ENCODE measurements at regions not wholly inside any gene's neighbourhood (a gene's known extent, or its start where the extent isn't known, plus 50 kb on each side); places are given as distances from the start of the nearest gene placed in this dataset.

DNA sequence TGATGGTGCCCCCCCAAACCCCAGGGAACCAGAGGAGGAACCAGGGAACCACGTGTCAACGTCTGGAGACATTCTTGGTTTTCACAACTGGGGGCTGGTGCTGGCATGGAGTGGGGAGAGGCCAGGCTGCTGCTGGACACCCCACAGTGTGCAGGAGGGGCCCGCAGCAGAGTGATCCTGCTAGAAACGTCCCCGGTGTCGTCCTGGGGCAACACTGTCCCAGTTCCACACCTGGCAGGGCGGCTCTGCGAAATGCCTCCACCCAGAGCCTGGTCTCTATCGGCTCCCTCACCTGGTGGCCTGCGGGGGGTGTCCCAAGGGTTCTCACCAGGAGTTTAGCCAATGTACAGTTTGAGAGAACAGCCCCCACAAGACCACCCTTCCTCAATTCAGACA, 226.3 kb downstream of the CTTN start:
- FAIRE-seq: no peak
- DNase-seq (ENCODE audit: low spot score): no peak

DNA sequence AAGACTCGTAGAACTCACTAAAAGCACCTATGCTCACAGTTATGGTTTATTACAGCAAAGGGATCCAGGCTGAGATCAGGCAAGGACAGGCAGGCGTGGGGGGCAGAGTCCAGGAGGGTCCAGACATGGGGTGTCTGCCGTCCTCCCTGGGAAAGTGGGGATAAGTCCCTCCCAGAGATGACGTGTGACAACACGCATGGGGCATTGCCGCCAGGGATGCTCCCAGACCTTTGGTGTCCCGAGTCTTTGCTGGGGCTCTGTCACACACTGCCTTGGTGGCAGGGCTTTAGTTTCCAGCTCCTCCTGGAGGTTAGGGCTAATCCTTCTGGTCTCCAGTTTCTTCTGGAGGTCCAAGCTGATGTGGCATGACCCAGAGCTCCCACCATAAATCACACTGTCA, 226.7 kb downstream of the CTTN start:
- no peak for DNase-seq (ENCODE audit: low spot score)
- no peak for FAIRE-seq

DNA sequence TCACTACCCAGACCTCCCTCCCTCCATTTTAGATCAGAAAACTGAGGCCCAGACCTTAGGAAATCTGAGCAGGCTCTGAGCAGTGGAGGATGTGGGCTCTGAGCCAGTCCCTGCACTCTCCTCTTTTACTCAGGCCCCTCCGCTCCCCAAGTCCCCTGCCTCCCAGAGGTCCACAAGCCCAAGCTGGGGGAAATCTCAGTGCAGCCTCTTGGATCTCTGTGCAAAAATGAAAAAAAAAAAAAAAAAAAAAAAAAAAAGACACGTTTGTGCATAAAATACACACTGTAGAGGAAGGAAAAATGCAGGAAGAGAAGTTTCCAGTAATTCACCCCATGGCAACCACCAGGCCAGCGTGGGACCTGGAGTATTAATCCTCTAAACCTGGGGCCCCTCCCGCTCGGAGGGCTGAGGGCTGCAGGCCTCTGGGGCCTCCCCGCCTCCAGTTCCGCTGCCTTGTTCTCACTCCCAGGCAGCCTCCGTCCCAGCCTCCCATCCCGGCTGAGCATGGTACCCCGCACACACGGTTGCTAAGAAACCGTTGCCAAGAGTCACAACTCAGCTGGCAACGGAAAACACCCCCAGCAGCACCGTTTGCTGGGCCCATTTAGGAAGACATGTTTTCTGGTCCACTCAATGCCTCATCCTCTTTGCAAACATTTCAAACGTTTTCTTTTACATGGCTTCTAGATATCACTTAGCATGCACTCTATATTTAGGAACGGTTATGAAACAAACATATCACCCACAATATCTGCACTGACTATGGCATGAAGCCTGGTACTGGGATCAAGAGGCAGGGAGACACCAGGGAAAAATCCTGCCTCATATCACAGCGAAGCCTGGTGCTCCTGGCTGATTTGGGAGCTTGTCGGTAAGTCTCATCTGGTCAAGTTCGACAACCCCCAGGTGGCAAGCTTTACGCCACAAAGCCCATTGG, 227.5 kb downstream of the CTTN start:
- no peak for FAIRE-seq
- no peak for DNase-seq (ENCODE audit: low spot score)

DNA sequence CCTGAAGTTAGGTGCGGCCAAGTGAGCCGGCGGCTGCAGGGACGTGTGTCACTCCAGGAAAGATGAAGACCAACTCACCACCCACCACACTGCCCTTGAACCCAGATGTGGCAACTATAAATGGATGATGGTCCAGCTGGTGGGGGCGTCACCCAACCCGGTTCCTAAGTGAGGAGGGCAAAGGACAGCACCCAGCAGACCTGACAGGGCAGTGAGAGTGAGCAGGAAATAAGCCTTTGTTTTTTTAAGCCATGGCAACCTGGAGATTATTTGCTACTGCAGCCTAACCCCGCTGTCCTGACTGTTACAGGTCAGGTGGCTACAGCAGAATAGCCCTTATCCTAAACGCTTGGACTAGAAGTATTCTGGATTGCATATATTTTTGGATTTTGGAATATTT, 228.9 kb downstream of the CTTN start:
- DNase-seq (ENCODE audit: low spot score): no peak
- no peak for FAIRE-seq

DNA sequence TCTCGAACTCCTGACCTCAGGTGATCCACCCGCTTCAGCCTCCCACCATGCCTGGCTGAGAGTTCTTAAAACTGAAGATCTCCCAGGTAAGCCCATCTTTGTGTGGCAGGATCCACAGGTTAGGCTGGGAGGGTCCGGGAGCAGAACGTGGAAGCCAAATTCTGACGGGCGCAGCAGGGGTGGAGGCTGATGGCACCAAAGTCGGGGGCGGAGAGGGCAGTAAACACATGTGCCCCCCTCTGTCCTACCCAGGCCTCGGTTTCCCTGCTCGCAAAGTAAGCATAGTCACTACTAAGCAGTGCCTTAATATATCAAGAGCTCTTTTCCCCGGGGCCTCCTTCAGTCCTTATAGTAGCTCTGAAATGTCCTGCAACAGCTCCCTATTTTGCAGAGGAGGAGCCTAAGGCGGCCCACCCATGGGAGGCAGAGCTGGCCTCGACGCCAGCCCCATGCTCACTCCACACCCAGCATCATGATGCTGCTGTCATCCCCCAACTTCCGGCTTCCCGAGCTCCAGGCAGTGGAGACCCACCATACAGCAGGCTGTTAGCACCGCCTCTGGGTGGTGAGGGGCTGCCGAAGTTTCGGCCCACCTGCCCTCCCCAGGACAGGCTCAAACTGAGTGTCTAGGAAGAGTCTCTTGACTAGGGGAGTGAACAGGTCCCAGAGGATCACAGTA, 230.0 kb downstream of the CTTN start:
- FAIRE-seq (no peak), DNase-seq (ENCODE audit: low spot score) (no peak)

DNA sequence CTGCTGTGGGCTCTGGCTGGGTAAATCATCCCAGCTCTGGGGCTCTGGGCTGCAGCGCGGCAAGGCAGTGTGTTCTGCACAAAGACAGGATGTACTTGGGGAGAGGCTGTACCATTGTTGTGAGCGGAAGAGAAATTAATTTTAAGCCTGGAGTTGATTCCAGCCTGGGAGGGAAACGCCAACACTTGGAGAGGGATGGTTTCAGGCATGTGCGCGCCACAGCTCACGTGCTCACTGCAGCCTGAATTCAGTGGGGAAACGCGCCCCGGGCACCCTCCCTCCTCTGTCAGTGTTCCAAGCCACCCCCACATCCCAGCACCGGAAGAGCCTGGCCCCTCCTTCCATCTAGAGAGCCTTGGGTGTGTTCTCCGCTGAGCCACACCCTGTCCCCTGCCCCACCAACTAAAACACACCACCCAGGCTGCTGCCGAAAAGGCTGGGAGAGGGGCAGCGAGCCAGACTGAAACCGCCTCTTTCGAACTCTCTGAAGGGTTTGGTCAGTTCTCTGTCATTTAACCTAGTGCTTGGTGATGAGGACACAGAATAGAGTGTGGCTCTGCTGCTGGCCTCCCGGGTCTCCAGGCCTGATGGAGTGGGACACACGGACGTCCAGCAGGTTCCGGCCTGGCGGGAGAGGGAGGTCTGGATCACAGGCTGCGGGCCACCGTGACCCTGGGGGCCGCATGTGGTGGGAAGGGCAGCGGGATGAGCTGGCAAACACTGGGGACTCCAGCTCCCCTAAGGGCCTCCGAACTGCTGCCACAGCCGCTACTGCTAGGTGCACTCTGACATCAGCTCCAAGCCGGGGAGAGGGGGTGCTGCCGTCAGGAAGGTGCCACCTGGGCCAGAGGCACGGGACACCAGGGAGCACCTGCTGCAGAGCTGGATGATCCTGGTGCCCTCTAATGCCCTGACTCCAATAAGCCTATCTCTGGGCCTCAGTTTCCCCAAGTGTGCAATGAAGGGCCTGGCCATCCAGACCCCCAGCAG, 230.8 kb downstream of the CTTN start:
- no peak for FAIRE-seq
- no peak for DNase-seq (ENCODE audit: low spot score)

DNA sequence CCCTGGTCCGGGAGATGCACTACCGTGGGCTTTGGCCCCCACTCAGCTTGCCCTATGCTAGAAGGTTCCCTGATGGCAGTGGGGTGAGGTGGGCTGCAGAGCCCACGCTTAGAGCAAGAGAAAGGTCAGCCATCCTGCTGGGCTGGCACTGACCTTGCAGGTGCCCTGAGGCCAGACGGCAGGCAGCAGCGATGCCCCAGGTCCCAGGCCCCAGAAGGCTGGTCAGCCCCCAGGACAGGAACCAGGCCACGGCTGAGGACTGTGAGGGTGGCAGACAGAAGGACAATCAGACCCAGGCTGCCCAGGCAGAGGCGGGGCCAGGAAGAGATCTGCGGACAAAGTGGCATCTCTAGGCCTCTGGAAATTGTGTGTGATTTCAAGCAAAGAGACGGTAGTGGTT, 231.7 kb downstream of the CTTN start:
- FAIRE-seq (no peak), DNase-seq (ENCODE audit: low spot score) (no peak)

DNA sequence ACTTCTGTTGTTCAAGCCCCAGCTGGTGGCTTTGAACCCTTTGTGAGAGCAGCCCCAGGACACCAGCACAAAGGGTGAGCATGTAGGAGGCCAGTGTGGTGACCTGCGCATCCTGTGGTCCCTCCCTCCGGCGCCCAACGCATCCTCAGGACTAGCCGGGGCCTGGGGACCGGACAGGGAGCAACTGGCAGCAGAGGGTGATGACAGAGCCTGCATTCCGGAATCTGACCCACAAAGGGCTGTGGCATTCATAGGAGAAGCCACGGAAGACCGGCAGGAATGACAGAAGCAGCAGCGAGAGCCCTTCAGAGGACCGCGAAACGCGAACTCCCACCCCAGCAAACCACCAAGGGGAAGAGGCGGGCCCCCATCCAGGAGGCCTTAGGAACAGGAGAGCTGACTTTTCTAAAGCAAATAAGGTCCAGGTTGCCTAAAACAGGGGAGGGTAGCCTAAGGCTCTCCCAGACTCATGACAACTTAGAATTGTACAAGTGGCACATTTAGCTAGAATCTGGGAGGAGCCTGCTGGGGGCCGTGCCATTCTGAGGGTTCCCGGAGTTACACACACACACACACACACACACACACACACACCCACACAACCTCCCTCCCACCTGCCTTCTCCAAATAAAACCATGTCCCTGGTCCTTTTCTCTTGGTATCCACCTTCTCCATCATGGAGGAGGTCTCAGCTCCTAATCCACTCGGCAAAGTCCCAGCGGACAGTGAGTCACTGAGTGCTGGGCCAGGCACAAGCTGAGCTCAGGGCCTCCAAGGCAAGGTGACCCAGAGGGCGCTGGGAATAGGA, 232.7 kb downstream of the CTTN start:
- DNase-seq (ENCODE audit: low spot score) (no peak), FAIRE-seq (no peak)

DNA sequence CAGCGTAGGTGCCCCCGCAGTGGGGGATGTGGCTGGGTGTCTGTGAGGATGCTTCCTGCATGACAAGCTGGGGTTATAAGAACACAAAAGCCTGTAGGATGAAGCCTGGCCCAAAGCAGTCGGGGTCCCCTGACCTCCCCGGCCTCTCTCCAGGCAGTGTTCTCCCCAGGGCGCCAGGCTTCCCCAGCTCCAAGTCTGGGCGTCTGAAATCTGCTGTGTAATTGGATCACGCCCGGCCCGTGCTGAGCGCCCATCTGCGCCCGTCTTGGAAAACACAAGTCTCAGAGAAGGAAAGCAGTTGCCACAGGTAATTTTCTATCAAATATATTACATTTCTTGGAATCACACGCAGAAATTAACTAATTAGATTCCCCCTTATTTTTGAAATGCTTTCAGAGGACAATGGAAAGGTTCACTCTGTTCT, 233.3 kb downstream of the CTTN start:
- DNase-seq (ENCODE audit: low spot score): no peak
- FAIRE-seq: no peak

DNA sequence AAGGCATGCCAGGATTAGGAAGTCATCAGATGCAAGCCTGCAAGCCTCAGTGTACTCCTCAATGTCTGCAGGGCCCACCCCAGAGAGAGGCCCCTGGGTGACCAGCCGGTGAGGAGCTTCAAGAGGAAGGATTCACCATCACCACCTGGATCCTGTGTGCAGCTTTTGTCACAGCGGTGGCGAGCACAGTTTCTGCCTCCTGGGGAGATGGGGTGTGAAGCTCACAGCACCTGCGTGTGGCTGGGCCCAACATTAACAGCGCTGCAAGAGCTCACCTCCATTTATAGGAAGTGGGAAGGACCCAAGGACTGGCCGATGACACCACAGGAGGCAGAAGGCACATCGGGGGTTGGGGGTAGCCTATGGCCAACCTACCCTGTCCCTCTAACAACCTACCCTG, 235.3 kb downstream of the CTTN start:
- DNase-seq (ENCODE audit: low spot score) (no peak), FAIRE-seq (no peak)

DNA sequence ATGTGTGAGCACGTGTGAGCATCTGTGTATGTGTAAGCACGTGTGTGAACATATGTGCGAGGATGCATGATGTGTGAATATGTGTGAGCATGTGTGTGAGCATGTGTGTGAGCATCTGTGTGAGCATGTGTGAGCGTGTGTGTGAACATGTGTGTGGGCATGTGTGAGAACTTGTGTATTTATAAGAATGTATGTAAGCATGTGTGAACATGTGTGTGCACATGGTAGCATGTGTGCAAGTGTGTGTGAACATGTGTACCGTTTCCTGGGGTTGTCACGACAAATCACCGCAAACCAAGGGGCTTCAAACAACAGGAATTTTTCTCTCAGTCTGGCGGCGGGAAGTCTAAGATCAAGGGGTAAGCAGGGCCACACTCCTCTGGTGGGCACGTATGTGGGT, 238.3 kb downstream of the CTTN start:
- no peak for FAIRE-seq
- no peak for DNase-seq (ENCODE audit: low spot score)

DNA sequence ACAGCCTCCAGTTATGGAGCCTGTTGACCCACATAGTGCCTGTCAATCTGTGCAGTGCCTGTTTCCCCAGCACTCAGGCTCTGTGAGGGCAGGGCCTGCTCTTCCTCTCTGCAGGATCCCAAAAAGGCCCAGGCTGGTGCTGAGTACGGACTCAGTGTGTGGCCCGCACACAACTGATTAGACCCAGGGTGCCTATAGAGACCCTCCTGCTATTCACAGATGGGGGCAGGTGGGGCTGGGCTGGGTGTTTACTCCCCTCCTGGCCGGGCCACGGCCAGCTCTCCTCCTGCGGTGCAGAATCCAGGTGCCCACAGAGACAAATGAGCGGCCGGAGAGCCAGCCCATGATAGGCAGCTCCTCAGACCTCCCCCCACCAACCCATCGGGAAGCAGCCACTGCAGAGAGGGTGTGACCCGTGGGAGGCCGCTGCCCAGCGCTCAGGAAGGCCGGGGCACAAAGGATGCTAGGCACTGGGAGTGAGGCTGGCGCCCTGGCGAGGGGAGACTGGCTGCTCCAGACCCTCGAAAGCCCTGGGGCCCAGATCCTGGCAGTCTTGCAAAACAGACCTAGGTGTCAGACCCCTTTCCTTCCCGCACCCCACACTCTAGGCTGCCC, 239.0 kb downstream of the CTTN start:
- FAIRE-seq: no peak
- no peak for DNase-seq (ENCODE audit: low spot score)

DNA sequence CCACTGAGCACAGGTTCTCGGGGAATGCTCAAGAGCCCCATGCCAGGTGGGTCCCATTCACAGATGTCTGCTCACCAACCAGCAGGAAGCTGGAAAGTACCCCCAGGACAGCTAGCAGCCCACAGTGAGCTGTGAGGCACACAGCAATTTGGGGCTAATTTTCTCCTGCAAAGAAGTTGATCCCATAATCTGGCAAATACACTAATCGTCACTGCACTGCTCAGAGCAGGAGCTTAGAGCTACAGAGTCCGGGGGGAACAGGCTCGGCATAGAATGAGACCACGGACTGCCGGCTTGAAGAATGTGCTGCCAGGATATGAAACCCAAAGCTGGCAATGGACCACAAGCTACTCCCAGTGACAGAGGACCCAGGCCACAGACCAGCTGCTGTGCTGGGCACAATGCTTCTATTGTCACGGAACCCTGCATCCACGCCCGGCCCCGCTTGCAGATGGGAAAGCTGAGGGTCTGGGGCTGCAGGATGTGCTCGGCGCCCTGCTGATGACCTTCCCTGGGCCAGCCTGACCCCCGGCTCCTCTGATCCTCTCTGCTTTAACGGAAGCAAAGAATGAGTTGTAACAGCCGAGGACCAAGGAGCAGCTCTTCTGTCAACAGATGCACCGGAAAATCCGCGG, 239.7 kb downstream of the CTTN start:
- FAIRE-seq: no peak
- no peak for DNase-seq (ENCODE audit: low spot score)

DNA sequence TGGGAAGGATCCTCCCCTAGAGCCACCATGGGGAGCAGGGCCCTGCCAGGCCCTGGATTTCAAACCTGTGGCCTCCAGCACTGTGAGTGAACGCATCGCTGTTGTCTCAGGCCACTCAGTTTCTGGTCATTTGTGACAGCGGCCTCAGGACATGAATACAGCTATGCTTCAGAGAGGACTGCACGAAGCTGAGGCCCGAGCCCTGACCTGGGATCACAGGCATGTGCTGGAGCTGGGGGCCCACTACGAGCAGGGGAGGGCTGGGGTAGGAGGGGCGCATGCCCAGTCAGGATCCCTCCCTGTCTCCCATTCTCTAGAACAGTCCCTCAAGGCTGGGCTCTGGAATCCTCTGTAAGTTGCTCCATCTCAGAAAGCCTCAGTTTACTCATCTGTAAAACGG, 242.1 kb downstream of the CTTN start:
- FAIRE-seq: no peak
- no peak for DNase-seq (ENCODE audit: low spot score)

DNA sequence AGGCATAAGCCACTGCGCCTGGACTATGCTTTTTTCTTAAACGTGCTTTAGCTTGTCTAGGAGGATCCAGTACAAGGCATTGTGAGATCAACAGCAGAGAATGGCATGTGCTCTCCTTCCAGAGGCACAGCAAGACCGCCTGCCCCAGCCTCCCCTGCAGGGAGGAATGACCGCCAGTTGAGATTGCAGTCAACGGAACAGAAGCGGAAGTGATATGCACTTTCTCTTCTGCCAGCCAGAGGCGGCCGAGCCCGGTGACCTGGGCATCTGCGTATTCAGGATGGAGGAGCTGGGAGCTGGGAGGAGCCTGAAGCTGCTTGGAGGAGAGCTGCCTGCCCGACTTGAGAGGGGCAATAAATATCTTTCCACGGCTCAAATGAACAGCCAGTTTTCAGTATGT, 243.0 kb downstream of the CTTN start:
- FAIRE-seq (no peak), DNase-seq (ENCODE audit: low spot score) (no peak)

DNA sequence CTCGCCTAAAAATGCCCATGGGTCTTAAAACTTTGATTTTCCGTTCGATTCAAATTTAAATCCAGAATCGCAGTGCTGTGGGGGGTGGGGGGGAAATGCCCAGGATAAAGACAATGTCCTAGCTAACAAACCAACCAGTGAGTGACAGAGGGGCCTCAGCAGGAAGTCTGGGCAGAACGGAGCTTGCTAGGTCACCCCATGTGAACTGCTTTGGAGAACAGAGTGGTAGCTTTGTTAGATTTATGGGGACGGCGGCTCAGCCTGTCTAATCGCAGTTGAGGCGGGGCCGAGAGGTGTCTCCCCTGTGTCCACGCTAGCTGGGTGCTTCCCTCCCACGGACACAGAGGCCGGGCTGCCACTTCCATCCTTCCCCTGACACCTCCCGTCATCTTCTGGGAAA, 243.9 kb downstream of the CTTN start:
- no peak for FAIRE-seq
- DNase-seq (ENCODE audit: low spot score): no peak

DNA sequence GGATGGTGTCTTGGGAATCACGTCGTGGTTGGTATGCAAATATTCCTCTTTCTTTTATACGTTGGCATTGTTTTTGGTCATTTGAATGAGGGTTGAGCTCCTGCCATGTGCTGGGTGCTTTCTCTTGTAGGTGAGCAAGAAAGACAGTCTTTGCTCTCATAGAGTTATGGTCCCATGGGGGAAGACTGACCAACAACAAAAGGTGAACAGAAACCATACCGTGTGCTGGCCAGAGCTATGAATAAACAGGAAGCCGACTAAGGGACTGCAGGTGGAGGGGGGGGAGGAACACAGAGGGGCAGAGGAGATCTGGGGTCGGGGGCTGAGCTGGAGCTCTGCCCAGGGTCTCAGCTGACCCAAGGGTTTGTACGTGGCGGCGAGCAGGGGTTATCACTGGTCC, 245.3 kb downstream of the CTTN start:
- DNase-seq (ENCODE audit: low spot score) (no peak), FAIRE-seq (no peak)

DNA sequence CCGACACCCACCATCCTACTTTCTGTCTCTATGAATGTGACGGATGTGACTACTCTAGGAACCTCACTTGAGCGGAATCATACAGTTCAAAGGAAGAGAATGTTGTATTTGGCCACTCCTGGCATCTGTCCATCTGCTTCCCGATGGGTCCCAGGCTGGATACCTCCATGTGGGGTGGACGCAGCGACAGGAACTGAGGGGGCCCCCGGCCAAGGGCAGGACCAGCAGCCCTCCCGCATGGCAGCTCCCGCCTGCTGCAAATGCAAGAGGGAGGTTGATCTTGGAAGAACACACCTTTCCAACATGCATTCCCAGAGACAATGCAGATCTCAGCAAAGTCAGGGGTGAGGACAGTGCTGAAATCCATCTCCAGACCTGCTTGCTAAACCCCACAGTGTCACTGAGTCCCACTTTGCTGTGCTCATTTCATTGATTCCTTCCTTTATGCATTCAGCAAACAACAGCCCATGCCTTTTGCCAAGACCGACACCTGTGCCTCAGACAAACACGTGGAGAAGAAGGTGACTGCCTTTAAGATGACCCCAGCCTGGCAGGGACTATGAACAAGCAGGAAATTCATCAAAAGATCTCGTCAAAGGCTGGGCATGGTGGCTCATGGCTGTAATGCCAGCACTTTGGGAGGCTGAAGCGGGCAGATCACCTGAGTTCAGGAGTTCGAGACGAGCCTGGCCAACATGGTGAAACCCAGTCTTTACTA, 246.2 kb downstream of the CTTN start:
- no peak for FAIRE-seq
- no peak for DNase-seq (ENCODE audit: low spot score)

DNA sequence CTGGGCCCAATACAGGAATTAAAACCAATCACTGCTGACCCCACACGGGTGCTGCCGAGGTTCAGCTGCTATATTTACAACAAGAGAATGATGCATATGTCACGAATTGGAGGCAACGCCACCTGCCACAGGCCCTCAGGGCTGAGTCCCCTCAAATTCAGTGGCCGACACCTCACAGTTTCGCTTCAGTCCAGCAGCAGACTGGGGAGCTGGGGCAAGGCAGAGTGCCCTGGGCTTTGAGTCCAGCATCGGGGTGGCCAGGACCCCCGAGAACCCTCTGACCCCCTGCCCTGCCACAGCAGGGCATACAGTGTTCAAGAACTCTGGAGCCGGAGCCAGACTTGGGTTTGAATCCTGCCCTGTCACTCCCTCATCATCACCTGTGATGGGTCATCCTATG, 247.2 kb downstream of the CTTN start:
- DNase-seq (ENCODE audit: low spot score): no peak
- FAIRE-seq: no peak
